ENCODE measurements at regions not wholly inside any gene's neighbourhood (a gene's known extent, or its start where the extent isn't known, plus 50 kb on each side); places are given as distances from the start of the nearest gene placed in this dataset.

- TF ChIP-seq, protein P1, sequence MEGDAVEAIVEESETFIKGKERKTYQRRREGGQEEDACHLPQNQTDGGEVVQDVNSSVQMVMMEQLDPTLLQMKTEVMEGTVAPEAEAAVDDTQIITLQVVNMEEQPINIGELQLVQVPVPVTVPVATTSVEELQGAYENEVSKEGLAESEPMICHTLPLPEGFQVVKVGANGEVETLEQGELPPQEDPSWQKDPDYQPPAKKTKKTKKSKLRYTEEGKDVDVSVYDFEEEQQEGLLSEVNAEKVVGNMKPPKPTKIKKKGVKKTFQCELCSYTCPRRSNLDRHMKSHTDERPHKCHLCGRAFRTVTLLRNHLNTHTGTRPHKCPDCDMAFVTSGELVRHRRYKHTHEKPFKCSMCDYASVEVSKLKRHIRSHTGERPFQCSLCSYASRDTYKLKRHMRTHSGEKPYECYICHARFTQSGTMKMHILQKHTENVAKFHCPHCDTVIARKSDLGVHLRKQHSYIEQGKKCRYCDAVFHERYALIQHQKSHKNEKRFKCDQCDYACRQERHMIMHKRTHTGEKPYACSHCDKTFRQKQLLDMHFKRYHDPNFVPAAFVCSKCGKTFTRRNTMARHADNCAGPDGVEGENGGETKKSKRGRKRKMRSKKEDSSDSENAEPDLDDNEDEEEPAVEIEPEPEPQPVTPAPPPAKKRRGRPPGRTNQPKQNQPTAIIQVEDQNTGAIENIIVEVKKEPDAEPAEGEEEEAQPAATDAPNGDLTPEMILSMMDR (IDR thresholded peaks at IDR 0.05), result no peak
- H3K27me3 ChIP-seq (ENCODE audit: control insufficient read depth in 1 of 2, insufficient read depth in 2 of 2, low read length in 2 of 2), result no peaks in the 10 kb centered on the region
- ATAC-seq (ENCODE audit: poor library complexity), result no peak
- peaks cover 46% of the 10 kb centered on the region for H3K36me3 ChIP-seq (ENCODE audit: insufficient read depth, low read length)
- no peak overlapping the region for H3K27ac ChIP-seq (ENCODE audit: low read depth in 1 of 2, low read length in 2 of 2)
- no peaks in the 10 kb centered on the region for H3K9me3 ChIP-seq (ENCODE audit: control insufficient read depth in 1 of 2, insufficient read depth in 1 of 2, low read length in 2 of 2)
- no peak overlapping the region for H3K27ac Mint-ChIP-seq
- CTCF ChIA-PET, result no interaction called here
- no peaks in the 10 kb centered on the region for H3K27me3 Mint-ChIP-seq
- no peaks in the 10 kb centered on the region for H3K9me3 Mint-ChIP-seq
- no peak overlapping the region for H3K4me3 Mint-ChIP-seq
- DNase-seq, result no peak
- H3K4me1 Mint-ChIP-seq (ENCODE audit: low read depth), result no peaks in the 10 kb centered on the region
- POLR2A ChIA-PET, result no interaction called here
- no peaks in the 10 kb centered on the region for H3K4me1 ChIP-seq (ENCODE audit: insufficient read depth, low read length)
- H3K36me3 Mint-ChIP-seq (ENCODE audit: low read depth), result peaks cover 73% of the 10 kb centered on the region
- intact Hi-C loops (cut with DNase I, micrococcal nuclease), result no loop called here
- H3K4me3 ChIP-seq (ENCODE audit: low read length), result no peak overlapping the region
Observed at GRCh38 chr2:74081763-74082110, 66.0 kb downstream of the BOLA3 start.

GRCh38 chr2:74083750-74084149 lies 64.0 kb downstream of the BOLA3 start:
- TF ChIP-seq, protein P1 (IDR thresholded peaks at IDR 0.05), result no peak
- H3K27ac Mint-ChIP-seq, result no peak overlapping the region
- CTCF ChIA-PET, result interaction anchor here (0.7 kb wide), 1 partner anchor 63 kb away, joined by 3 read pairs; no protein-coding TSS in a partner anchor

More at GRCh38 chr2:74083750-74084149, 64.0 kb downstream of the BOLA3 start:
- intact Hi-C loops (cut with DNase I, micrococcal nuclease), result no loop called here
- peaks cover 62% of the 10 kb centered on the region for H3K36me3 ChIP-seq (ENCODE audit: insufficient read depth, low read length)
- no peak overlapping the region for H3K4me3 Mint-ChIP-seq
- peaks cover 76% of the 10 kb centered on the region for H3K36me3 Mint-ChIP-seq (ENCODE audit: low read depth)
- no peak for ATAC-seq (ENCODE audit: poor library complexity)
- DNase-seq, result no peak
- H3K27me3 ChIP-seq (ENCODE audit: control insufficient read depth in 1 of 2, insufficient read depth in 2 of 2, low read length in 2 of 2), result no peaks in the 10 kb centered on the region
- no peak overlapping the region for H3K4me3 ChIP-seq (ENCODE audit: low read length)
- no peak overlapping the region for H3K27ac ChIP-seq (ENCODE audit: low read depth in 1 of 2, low read length in 2 of 2)
- no peaks in the 10 kb centered on the region for H3K9me3 Mint-ChIP-seq
- POLR2A ChIA-PET, result no interaction called here
- no peaks in the 10 kb centered on the region for H3K4me1 ChIP-seq (ENCODE audit: insufficient read depth, low read length)
- no peaks in the 10 kb centered on the region for H3K9me3 ChIP-seq (ENCODE audit: control insufficient read depth in 1 of 2, insufficient read depth in 1 of 2, low read length in 2 of 2)
- no peaks in the 10 kb centered on the region for H3K27me3 Mint-ChIP-seq
- no peaks in the 10 kb centered on the region for H3K4me1 Mint-ChIP-seq (ENCODE audit: low read depth)
